Stomach (tissue), 4 donors: ENCODE measurements at regions not wholly inside any gene's neighbourhood (a gene's known extent, or its start where the extent isn't known, plus 50 kb on each side); places are given as distances from the start of the nearest gene placed in this dataset.
"Not testable (repeated sequence)": the region's sequence is repeated elsewhere in the genome, so short reads cannot be mapped to it uniquely, and the experiment has no call there.

Experiments used
- CTCF ChIP-seq, 7 experiments: fragments of 450-650 bp in 4 of 7; fragments of 200-600 bp in 3 of 7; sonication (generic) in 3 of 7; IDR thresholded peaks; one replicate each; pipeline ENCODE4 v1.5.1; 2016 to 2019; ENCODE audit warnings: antibody characterized with exemption in 7 of 7, control low read depth in 2 of 7, mild to moderate bottlenecking in 1 of 7
- EP300 ChIP-seq: sonication (generic); formaldehyde crosslinking; IDR thresholded peaks from one replicate; pipeline ENCODE4 v1.6.1; 2017; ENCODE audit warnings: antibody characterized with exemption
- POLR2A ChIP-seq, 4 donors: fragments of 450-650 bp; IDR thresholded peaks; one replicate each; pipeline ENCODE4 v1.6.1; 2016; ENCODE audit warnings: antibody characterized with exemption in 4 of 4, control low read depth in 2 of 4, mild to moderate bottlenecking in 1 of 4, moderate library complexity in 1 of 4

GRCh38 chr1:146314449-146315246, 85.8 kb upstream of the NOTCH2NLA start:
- not testable (repeated sequence) for TF ChIP-seq CTCF (IDR thresholded peaks at IDR 0.05); EP300; POLR2A (IDR thresholded peaks at IDR 0.05)
